ENCODE measurements at regions not wholly inside any gene's neighbourhood (a gene's known extent, or its start where the extent isn't known, plus 50 kb on each side); places are given as distances from the start of the nearest gene placed in this dataset.
"Not testable (repeated sequence)": the region's sequence is repeated elsewhere in the genome, so short reads cannot be mapped to it uniquely, and the experiment has no call there.

GRCh38 chr3:177394231-177395024 lies 197.1 kb upstream of the TBL1XR1 start:
- TF ChIP-seq CTCF, POLR2A (IDR thresholded peaks at IDR 0.05): not testable (repeated sequence)

Measured in adrenal gland (tissue), 5 donors.